ENCODE measurements at regions not wholly inside any gene's neighbourhood (a gene's known extent, or its start where the extent isn't known, plus 50 kb on each side); places are given as distances from the start of the nearest gene placed in this dataset.

- DNase-seq: no peak
These were observed 277.6 kb downstream of the PTBP2 start for GRCh38 chr1:96999191-96999590.

- DNase-seq: no peak
These were observed 282.5 kb downstream of the PTBP2 start for GRCh38 chr1:97004054-97004453.

- DNase-seq: no peak
These were observed 283.2 kb downstream of the PTBP2 start for GRCh38 chr1:97004743-97005142.

GRCh38 chr1:97006044-97006661, 284.6 kb downstream of the PTBP2 start:
- DNase-seq: no peak

- DNase-seq: no peak
These were observed 286.4 kb downstream of the PTBP2 start for GRCh38 chr1:97007840-97008604.

GRCh38 chr1:97010566-97011264, 289.1 kb downstream of the PTBP2 start:
- no peak for DNase-seq

GRCh38 chr1:97013136-97013535, 291.6 kb downstream of the PTBP2 start:
- DNase-seq: no peak

- no peak for DNase-seq
These were observed 292.4 kb downstream of the PTBP2 start for GRCh38 chr1:97013941-97014340.

- DNase-seq: no peak
These were observed 292.8 kb downstream of the PTBP2 start for GRCh38 chr1:97014426-97014825.

- no peak for DNase-seq
These were observed 296.3 kb downstream of the PTBP2 start for GRCh38 chr1:97017895-97018294.

Measured in activated CD4-positive, CD25-positive, alpha-beta regulatory T cell treated with anti-CD3 and anti-CD28 coated beads, Interleukin-2, amount 50 U/mL, for 72 hours (primary cell).